PC-9 (cell line): ENCODE measurements at regions not wholly inside any gene's neighbourhood (a gene's known extent, or its start where the extent isn't known, plus 50 kb on each side); places are given as distances from the start of the nearest gene placed in this dataset.

Source experiments
- BruUV-seq: library from RNA; stranded (reverse); fragments of 400-500 nt; replicated peaks from 2 replicates; lab custom pipeline; 2021; lab: Mats Ljungman, UMichigan
- CTCF ChIA-PET: fragments of 300-600 bp; sonication (Branson Sonifier 250); formaldehyde crosslinking; loops from one replicate; lab custom pipeline; 2022; ENCODE audit warnings: antibody characterized with exemption; lab: Charles Lee
- POLR2A ChIA-PET: fragments of 300-600 bp; sonication (Branson Sonifier 250); formaldehyde crosslinking; loops from one replicate; lab custom pipeline; 2022; ENCODE audit warnings: antibody characterized with exemption; ENCODE audit not compliant: unreplicated experiment; lab: Charles Lee
- DNase-seq, 2 experiments: peaks; one replicate each; pipeline versions ENCODE4 v3.0.0 to v3.0.0-alpha.2; 2015 to 2022; ENCODE audit warnings: mixed read lengths in 1 of 2
- H2AFZ ChIP-seq: fragments of 200-600 bp; sonication (generic); 2 replicates; pipeline ENCODE4 v1.8.1; 2017; ENCODE audit warnings: antibody characterized with exemption
- H3F3A ChIP-seq: fragments of 200-600 bp; sonication (generic); 2 replicates; pipeline ENCODE4 v1.8.1; 2017; ENCODE audit warnings: antibody characterized with exemption, mild to moderate bottlenecking, low read depth; ENCODE audit not compliant: insufficient read depth
- H3K27ac ChIP-seq: fragments of 200-600 bp; sonication (generic); 2 replicates; pipeline ENCODE4 v1.6.1; 2016; ENCODE audit warnings: mixed run types
- H3K27me3 ChIP-seq: fragments of 200-600 bp; sonication (generic); 2 replicates; pipeline ENCODE4 v1.6.1; 2016; ENCODE audit warnings: low read depth, mixed run types; ENCODE audit not compliant: insufficient read depth
- H3K36me3 ChIP-seq: fragments of 200-600 bp; sonication (generic); 2 replicates; pipeline ENCODE4 v1.6.1; 2016; ENCODE audit warnings: low read depth, mixed run types
- H3K4me1 ChIP-seq: fragments of 200-600 bp; sonication (generic); replicated peaks from 2 replicates; pipeline ENCODE4 v1.6.1; 2016; ENCODE audit warnings: mixed run types; ENCODE audit not compliant: insufficient read depth
- H3K4me2 ChIP-seq: fragments of 200-600 bp; sonication (generic); 2 replicates; pipeline ENCODE4 v1.6.1; 2017; ENCODE audit warnings: mixed run types
- H3K4me3 ChIP-seq: fragments of 200-600 bp; sonication (generic); 2 replicates; pipeline ENCODE4 v1.6.1; 2016; ENCODE audit warnings: mixed run types
- H3K79me2 ChIP-seq: fragments of 200-600 bp; sonication (generic); 2 replicates; pipeline ENCODE4 v1.6.1; 2017; ENCODE audit warnings: low read depth, mixed run types
- H3K9me2 ChIP-seq: fragments of 200-600 bp; sonication (generic); 2 replicates; pipeline ENCODE4 v1.8.1; 2017; ENCODE audit warnings: mild to moderate bottlenecking; ENCODE audit not compliant: insufficient read depth
- H3K9me3 ChIP-seq: fragments of 200-600 bp; sonication (generic); 2 replicates; pipeline ENCODE4 v1.8.1; 2016; ENCODE audit warnings: low read depth; ENCODE audit not compliant: insufficient read depth
- H4K20me1 ChIP-seq: fragments of 200-600 bp; sonication (generic); 2 replicates; pipeline ENCODE4 v1.8.1; 2017; ENCODE audit not compliant: insufficient read depth
- EZH2 ChIP-seq: fragments of 200-600 bp; sonication (generic); IDR thresholded peaks from 2 replicates; pipeline ENCODE4 v1.8.0; 2017; ENCODE audit warnings: antibody characterized with exemption, low read depth
- intact Hi-C: fragments of 100-400 bp; cut with micrococcal nuclease; formaldehyde crosslinking; loops from one replicate; pipeline ENCODE4 v1.10.0; 2022; ENCODE audit not compliant: unreplicated experiment
- TF ChIP-seq, protein P1 (sequence below): fragments of 200-600 bp; sonication (generic); conservative IDR thresholded peaks from 2 replicates; pipeline ENCODE4 v1.6.1; 2017; ENCODE audit warnings: mixed run types, antibody characterized with exemption, mild to moderate bottlenecking, moderate library complexity

DNA sequence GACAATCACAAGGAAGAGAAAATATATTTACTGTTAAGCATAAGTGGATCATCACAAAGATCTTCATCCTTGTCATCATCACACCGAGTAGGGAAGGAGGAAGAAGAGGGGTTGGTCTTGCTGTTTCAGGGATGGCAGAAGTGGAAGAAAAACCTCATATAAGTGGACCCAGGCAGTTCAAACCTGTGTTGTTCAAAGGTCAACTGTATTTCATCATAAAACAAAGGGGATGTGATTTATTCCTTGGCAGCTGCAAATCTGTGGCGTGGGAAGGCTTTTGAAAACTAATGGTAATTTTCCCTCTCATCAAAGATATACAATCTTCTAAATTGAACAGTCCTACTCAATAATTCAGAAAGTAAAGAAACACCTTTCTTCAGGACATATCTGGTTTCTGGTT, 129.9 kb upstream of the ABI3BP start:
- CTCF ChIA-PET, result no interaction called here
- Histone ChIP-seq H2AFZ (no peak overlapping the region), H3K4me1 (no peaks in the 10 kb centered on the region), H3K79me2 (no peaks in the 10 kb centered on the region), H3K4me2 (no peak overlapping the region), H3K27me3 (no peaks in the 10 kb centered on the region), H3K36me3 (no peaks in the 10 kb centered on the region), H4K20me1 (no peaks in the 10 kb centered on the region), H3K9me2 (no peaks in the 10 kb centered on the region), H3K4me3 (no peak overlapping the region), H3K27ac (no peak overlapping the region), H3K9me3 (no peaks in the 10 kb centered on the region), H3F3A (no peaks in the 10 kb centered on the region)
- DNase-seq, result no peak
- POLR2A ChIA-PET, result no interaction called here
- intact Hi-C loops, result no loop called here
- TF ChIP-seq, protein P1, sequence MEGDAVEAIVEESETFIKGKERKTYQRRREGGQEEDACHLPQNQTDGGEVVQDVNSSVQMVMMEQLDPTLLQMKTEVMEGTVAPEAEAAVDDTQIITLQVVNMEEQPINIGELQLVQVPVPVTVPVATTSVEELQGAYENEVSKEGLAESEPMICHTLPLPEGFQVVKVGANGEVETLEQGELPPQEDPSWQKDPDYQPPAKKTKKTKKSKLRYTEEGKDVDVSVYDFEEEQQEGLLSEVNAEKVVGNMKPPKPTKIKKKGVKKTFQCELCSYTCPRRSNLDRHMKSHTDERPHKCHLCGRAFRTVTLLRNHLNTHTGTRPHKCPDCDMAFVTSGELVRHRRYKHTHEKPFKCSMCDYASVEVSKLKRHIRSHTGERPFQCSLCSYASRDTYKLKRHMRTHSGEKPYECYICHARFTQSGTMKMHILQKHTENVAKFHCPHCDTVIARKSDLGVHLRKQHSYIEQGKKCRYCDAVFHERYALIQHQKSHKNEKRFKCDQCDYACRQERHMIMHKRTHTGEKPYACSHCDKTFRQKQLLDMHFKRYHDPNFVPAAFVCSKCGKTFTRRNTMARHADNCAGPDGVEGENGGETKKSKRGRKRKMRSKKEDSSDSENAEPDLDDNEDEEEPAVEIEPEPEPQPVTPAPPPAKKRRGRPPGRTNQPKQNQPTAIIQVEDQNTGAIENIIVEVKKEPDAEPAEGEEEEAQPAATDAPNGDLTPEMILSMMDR, result no peak
- no TSS peak for BruUV-seq

DNA sequence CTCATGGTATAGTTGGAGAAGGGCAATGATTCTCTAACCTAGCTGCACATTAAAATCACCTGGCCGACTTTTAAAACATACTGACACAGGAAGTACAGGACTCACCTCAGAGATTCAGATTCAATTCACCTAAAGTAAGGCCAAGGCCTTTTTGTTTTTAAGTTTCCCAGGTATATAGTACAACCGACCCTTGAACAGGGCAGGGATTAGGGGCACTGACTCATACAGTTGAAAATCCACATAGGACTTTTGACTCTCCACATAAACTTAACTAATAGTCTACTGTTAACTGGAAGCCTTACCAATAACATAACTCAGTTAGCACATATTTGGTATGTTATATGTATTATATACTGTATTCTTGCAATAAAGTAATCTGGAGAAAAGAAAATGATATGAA, 129.5 kb upstream of the ABI3BP start:
- no peaks in the 10 kb centered on the region for H3K9me3 ChIP-seq
- no peak overlapping the region for H3K4me3 ChIP-seq
- no peaks in the 10 kb centered on the region for H3K79me2 ChIP-seq
- TF ChIP-seq EZH2, result no peak
- TF ChIP-seq, protein P1, result no peak
- H4K20me1 ChIP-seq, result no peaks in the 10 kb centered on the region
- no peak overlapping the region for H3K27ac ChIP-seq
- no peaks in the 10 kb centered on the region for H3K4me1 ChIP-seq
- ChIA-PET POLR2A (no interaction called here), CTCF (no interaction called here)
- intact Hi-C loops, result no loop called here
- H2AFZ ChIP-seq, result no peak overlapping the region
- no TSS peak for BruUV-seq
- no peaks in the 10 kb centered on the region for H3K27me3 ChIP-seq
- no peak for DNase-seq
- no peaks in the 10 kb centered on the region for H3K9me2 ChIP-seq
- no peaks in the 10 kb centered on the region for H3F3A ChIP-seq
- no peak overlapping the region for H3K4me2 ChIP-seq
- H3K36me3 ChIP-seq, result no peaks in the 10 kb centered on the region

GRCh38 chr3:101120039-101120438, 126.8 kb upstream of the ABI3BP start:
- Histone ChIP-seq H3K27ac (no peak overlapping the region), H3K9me2 (0 out of 2 replicates have a peak, but pooled peaks cover 4% of the 10 kb centered on the region), H3K4me3 (no peak overlapping the region), H3K27me3 (no peaks in the 10 kb centered on the region), H4K20me1 (no peaks in the 10 kb centered on the region), H3K36me3 (no peaks in the 10 kb centered on the region), H3K4me2 (no peak overlapping the region), H3K9me3 (no peaks in the 10 kb centered on the region), H3K4me1 (no peaks in the 10 kb centered on the region), H3F3A (no peaks in the 10 kb centered on the region), H2AFZ (no peak overlapping the region), H3K79me2 (no peaks in the 10 kb centered on the region)
- ChIA-PET POLR2A (no interaction called here), CTCF (no interaction called here)
- BruUV-seq, result no TSS peak
- TF ChIP-seq EZH2, result no peak
- no peak for DNase-seq
- intact Hi-C loops, result no loop called here

- no TSS peak for BruUV-seq
- intact Hi-C loops, result no loop called here
Measured at GRCh38 chr3:101119535-101119934, 126.3 kb upstream of the ABI3BP start.

More at GRCh38 chr3:101119535-101119934, 126.3 kb upstream of the ABI3BP start:
- Histone ChIP-seq H3K9me3 (no peaks in the 10 kb centered on the region), H2AFZ (no peak overlapping the region), H3K79me2 (no peaks in the 10 kb centered on the region), H3K9me2 (peaks cover 9% of the 10 kb centered on the region; the same call in 1 of the 2 replicates), H3K27me3 (no peaks in the 10 kb centered on the region), H3K4me1 (no peaks in the 10 kb centered on the region), H3K27ac (no peak overlapping the region), H4K20me1 (no peaks in the 10 kb centered on the region), H3K4me2 (no peak overlapping the region), H3F3A (no peaks in the 10 kb centered on the region), H3K36me3 (no peaks in the 10 kb centered on the region), H3K4me3 (no peak overlapping the region)
- ChIA-PET POLR2A (no interaction called here), CTCF (no interaction called here)
- TF ChIP-seq, protein P1, result no peak
- TF ChIP-seq EZH2, result no peak
- no peak for DNase-seq
